Thyroid gland (tissue), 4 donors: ENCODE measurements at regions not wholly inside any gene's neighbourhood (a gene's known extent, or its start where the extent isn't known, plus 50 kb on each side); places are given as distances from the start of the nearest gene placed in this dataset.

Experiments
- CTCF ChIP-seq, 6 experiments: fragments of 200-600 bp in 3 of 6; fragments of 450-650 bp in 3 of 6; sonication (generic) in 3 of 6; IDR thresholded peaks; one replicate each; pipeline ENCODE4 v1.5.1; 2016 to 2019; ENCODE audit warnings: antibody characterized with exemption in 6 of 6, mild to moderate bottlenecking in 2 of 6, inconsistent platforms in 1 of 6, moderate library complexity in 1 of 6
- POLR2A ChIP-seq, 2 donors: fragments of 450-650 bp; IDR thresholded peaks; one replicate each; pipeline ENCODE4 v1.6.1; 2017; ENCODE audit warnings: antibody characterized with exemption in 2 of 2, mild to moderate bottlenecking in 2 of 2, moderate library complexity in 1 of 2

- TF ChIP-seq CTCF (IDR thresholded peaks at IDR 0.05) (no peak), POLR2A (IDR thresholded peaks at IDR 0.05) (no peak)
Observed at GRCh38 chrX:25872786-25873185, 265.4 kb upstream of the MAGEB18 start.
